ENCODE measurements at regions not wholly inside any gene's neighbourhood (a gene's known extent, or its start where the extent isn't known, plus 50 kb on each side); places are given as distances from the start of the nearest gene placed in this dataset.

- no peak for ATAC-seq
- CTCF ChIA-PET = no interaction called here
- no peaks in the 10 kb centered on the region for H3K9me3 Mint-ChIP-seq (ENCODE audit: insufficient read depth)
Measured at GRCh38 chr5:174337276-174338184, 292.0 kb downstream of the NSG2 start.

DNA sequence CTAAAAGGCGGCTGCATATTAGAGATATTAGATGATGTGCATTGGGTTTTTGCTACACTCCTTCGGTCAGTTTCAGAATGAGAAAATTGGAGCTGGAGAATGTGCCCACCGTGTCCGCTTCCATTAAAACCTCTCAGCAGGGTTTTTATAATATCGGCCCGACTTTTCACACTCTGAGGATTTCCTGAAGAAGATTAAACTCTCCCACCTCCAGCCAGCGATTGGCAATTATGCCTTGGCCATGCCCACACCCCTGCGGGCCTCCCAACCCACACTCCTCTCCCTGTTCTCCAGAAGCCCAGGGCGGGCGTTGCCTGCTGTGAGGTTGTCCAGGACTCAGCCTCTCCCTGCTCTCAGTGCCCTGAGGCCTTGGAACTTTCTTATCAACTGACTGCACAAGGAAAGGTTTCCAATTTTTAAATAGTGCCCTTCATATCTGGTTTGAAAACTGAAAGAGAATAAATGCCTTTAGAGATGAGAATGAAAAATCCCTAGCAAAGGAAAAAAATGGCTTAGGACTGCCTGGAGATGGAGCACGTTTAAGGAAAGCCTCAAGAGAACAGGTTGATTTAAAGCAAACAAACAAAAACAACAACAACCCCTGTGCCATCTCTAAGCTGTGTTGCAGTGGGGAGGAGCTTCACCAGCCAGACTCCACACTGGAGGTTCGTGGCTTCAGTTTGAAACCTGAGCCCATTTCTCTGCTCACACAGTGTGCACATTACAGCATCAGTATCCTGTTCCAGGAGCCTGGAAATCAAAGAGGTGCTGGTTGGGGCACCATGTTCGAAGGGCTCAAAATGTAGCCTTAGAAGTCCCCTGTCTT is 292.9 kb downstream of the NSG2 start:
- Mint-ChIP-seq H3K4me3 (no peak overlapping the region), H3K4me1 (ENCODE audit: low read depth) (no peaks in the 10 kb centered on the region), H3K27me3 (ENCODE audit: low read depth) (peaks cover 9% of the 10 kb centered on the region), H3K27ac (no peak overlapping the region), H3K9me3 (ENCODE audit: insufficient read depth) (no peaks in the 10 kb centered on the region), H3K36me3 (ENCODE audit: low read depth) (no peaks in the 10 kb centered on the region)
- POLR2A ChIA-PET = no interaction called here
- CTCF ChIA-PET = no interaction called here
- ATAC-seq (no peak), DNase-seq (no peak)

More at GRCh38 chr5:174337276-174338184, 292.0 kb downstream of the NSG2 start:
- no peak overlapping the region for H3K4me3 Mint-ChIP-seq
- DNase-seq = no peak
- POLR2A ChIA-PET = no interaction called here
- H3K27me3 Mint-ChIP-seq (ENCODE audit: low read depth) = peaks cover 9% of the 10 kb centered on the region
- no peak overlapping the region for H3K27ac Mint-ChIP-seq
- H3K4me1 Mint-ChIP-seq (ENCODE audit: low read depth) = no peaks in the 10 kb centered on the region
- no peaks in the 10 kb centered on the region for H3K36me3 Mint-ChIP-seq (ENCODE audit: low read depth)

DNA sequence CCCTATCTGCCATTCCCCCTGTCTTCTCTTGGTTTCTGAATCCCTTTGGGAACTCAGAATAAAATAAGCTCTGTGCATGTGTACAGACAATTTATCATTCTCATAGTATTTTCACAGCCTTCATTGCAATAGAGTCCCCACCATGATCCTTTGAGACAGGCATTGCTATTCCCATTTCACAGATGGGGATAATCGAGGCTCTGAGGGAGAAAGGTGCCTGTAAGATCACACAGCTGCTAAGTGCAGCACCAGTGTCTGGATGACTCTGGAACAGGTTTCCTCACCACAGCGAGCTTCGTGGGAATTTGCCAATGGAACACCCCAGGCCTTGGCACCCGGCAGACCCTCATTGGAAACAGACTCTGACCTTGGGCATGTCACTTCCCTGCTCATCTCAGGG is 293.6 kb downstream of the NSG2 start:
- peaks cover 9% of the 10 kb centered on the region for H3K27me3 Mint-ChIP-seq (ENCODE audit: low read depth)
- H3K27ac Mint-ChIP-seq = no peak overlapping the region
- no peak overlapping the region for H3K4me3 Mint-ChIP-seq
- H3K4me1 Mint-ChIP-seq (ENCODE audit: low read depth) = no peaks in the 10 kb centered on the region
- no peaks in the 10 kb centered on the region for H3K36me3 Mint-ChIP-seq (ENCODE audit: low read depth)
- no peaks in the 10 kb centered on the region for H3K9me3 Mint-ChIP-seq (ENCODE audit: insufficient read depth)
- ATAC-seq (no peak), DNase-seq (no peak)
- ChIA-PET POLR2A (no interaction called here), CTCF (no interaction called here)

DNA sequence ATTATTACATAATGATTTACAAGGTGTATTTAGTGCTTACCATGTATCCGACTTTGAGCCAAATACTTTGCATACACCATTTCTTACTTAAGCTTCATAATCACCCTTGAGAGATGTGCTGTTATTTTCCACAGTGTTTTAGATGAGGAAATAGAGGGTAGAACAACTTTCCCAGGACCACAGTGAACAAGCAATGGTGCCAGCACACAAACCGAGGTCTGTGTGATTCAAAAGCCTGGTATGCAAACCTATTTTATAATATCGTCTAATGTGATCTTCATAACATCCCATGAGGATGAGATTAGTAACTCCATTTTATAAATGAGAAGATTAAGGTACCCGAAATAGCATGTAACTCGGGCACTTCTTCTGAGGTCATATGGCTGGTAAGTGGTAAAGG is 294.7 kb downstream of the NSG2 start:
- H3K4me1 Mint-ChIP-seq (ENCODE audit: low read depth) = no peaks in the 10 kb centered on the region

GRCh38 chr5:174342696-174343095 is 297.2 kb downstream of the NSG2 start:
- H3K4me1 Mint-ChIP-seq (ENCODE audit: low read depth) = no peaks in the 10 kb centered on the region
- ChIA-PET POLR2A (no interaction called here), CTCF (no interaction called here)
- H3K9me3 Mint-ChIP-seq (ENCODE audit: insufficient read depth) = no peaks in the 10 kb centered on the region
- no peak for DNase-seq
- peaks cover 9% of the 10 kb centered on the region for H3K27me3 Mint-ChIP-seq (ENCODE audit: low read depth)
- H3K4me3 Mint-ChIP-seq = no peak overlapping the region
- no peak for ATAC-seq
- H3K36me3 Mint-ChIP-seq (ENCODE audit: low read depth) = no peaks in the 10 kb centered on the region
- H3K27ac Mint-ChIP-seq = no peak overlapping the region

More for the DNA sequence above, 294.7 kb downstream of the NSG2 start:
- Mint-ChIP-seq H3K9me3 (ENCODE audit: insufficient read depth) (no peaks in the 10 kb centered on the region), H3K27me3 (ENCODE audit: low read depth) (peaks cover 9% of the 10 kb centered on the region), H3K36me3 (ENCODE audit: low read depth) (no peaks in the 10 kb centered on the region), H3K27ac (no peak overlapping the region), H3K4me3 (no peak overlapping the region)
- ChIA-PET POLR2A (no interaction called here), CTCF (no interaction called here)
- DNase-seq = no peak
- ATAC-seq = no peak

GRCh38 chr5:174343826-174344225 is 298.3 kb downstream of the NSG2 start:
- Mint-ChIP-seq H3K9me3 (ENCODE audit: insufficient read depth) (no peaks in the 10 kb centered on the region), H3K4me3 (no peak overlapping the region), H3K27me3 (ENCODE audit: low read depth) (peaks cover 4% of the 10 kb centered on the region), H3K27ac (no peak overlapping the region), H3K4me1 (ENCODE audit: low read depth) (no peaks in the 10 kb centered on the region), H3K36me3 (ENCODE audit: low read depth) (no peaks in the 10 kb centered on the region)
- no peak for DNase-seq
- ChIA-PET CTCF (no interaction called here), POLR2A (no interaction called here)
- ATAC-seq = no peak

GRCh38 chr5:174344335-174344734 is 298.8 kb downstream of the NSG2 start:
- Mint-ChIP-seq H3K4me3 (no peak overlapping the region), H3K4me1 (ENCODE audit: low read depth) (no peaks in the 10 kb centered on the region), H3K9me3 (ENCODE audit: insufficient read depth) (no peaks in the 10 kb centered on the region), H3K27me3 (ENCODE audit: low read depth) (no peaks in the 10 kb centered on the region), H3K27ac (no peak overlapping the region), H3K36me3 (ENCODE audit: low read depth) (no peaks in the 10 kb centered on the region)
- ATAC-seq = no peak
- CTCF ChIA-PET = no interaction called here
- POLR2A ChIA-PET = no interaction called here
- DNase-seq = no peak

DNA sequence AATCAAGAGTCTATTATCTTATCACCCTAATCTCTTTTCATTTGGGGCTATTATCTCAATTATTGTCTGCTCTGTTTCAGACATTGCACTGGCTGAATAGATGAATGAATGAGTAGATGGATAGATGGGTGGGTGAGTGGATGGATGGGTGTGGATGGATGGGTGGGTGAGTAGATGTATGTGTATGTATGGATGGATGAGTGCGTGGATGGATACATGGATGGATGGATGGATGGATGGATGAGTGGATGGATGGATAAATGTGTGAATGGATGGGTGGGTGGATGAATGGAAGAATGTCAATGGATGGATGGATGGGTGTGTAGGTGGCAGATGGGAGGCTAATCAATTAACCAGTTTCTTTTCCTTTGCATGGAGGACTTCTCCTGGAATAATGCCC is 301.7 kb downstream of the NSG2 start:
- POLR2A ChIA-PET = no interaction called here
- no peaks in the 10 kb centered on the region for H3K27me3 Mint-ChIP-seq (ENCODE audit: low read depth)
- H3K4me3 Mint-ChIP-seq = no peak overlapping the region
- ATAC-seq = no peak
- CTCF ChIA-PET = no interaction called here
- H3K4me1 Mint-ChIP-seq (ENCODE audit: low read depth) = no peaks in the 10 kb centered on the region
- no peak overlapping the region for H3K27ac Mint-ChIP-seq
- no peaks in the 10 kb centered on the region for H3K36me3 Mint-ChIP-seq (ENCODE audit: low read depth)
- DNase-seq = no peak
- no peaks in the 10 kb centered on the region for H3K9me3 Mint-ChIP-seq (ENCODE audit: insufficient read depth)

DNA sequence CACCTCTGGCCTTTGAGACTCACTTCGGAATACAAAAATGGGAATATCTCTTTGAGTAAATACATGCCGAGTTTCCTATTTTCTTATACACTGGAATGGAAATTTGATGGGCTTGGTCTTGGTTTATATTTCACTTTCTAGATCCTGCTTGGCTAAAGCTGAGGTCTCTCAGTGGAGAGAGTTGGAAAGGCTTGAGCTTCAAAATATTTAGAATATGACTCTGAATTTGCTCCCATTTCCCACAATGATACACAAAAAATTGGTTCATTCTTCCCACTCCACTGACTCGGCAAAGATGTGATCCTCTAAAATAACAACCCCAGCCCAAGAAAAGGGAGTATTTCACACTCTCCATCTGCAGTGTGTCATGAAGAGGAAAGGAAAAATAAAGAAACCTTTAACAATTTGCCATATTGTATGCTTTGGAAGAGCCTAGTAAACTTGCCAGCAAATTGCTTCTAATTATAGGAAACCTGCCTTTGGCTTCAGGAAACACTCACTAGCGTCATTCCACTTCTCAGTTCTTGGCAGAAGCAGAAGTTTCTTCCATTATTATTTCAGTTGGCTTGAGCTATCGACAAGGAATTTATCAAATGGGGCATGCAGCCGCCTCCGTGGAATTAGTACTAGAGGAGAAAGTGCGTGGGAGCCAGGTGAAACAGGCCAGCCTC is 302.9 kb downstream of the NSG2 start:
- no peaks in the 10 kb centered on the region for H3K36me3 Mint-ChIP-seq (ENCODE audit: low read depth)
- CTCF ChIA-PET = no interaction called here
- POLR2A ChIA-PET = no interaction called here
- H3K27ac Mint-ChIP-seq = no peak overlapping the region
- no peaks in the 10 kb centered on the region for H3K9me3 Mint-ChIP-seq (ENCODE audit: insufficient read depth)
- no peaks in the 10 kb centered on the region for H3K4me1 Mint-ChIP-seq (ENCODE audit: low read depth)
- ATAC-seq (no peak), DNase-seq (no peak)
- no peak overlapping the region for H3K4me3 Mint-ChIP-seq
- H3K27me3 Mint-ChIP-seq (ENCODE audit: low read depth) = no peaks in the 10 kb centered on the region

DNA sequence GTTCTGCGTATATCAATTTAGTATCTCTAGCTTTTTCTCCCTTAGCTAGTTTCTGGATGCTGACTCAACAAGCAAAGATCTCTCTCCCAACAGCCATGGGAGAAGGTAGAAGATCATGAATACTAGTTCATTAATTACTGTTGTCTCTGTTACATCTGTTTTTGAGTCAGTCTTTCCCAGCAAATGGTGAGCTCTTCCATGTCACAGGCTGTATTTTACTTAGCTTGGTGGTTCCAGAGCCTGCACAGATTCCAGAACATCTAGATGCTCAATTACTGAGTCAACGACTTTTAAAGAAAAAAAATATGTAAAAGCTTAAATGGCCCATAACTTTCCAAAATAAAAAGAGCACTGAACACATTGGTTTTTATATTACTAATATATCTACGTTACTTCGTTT is 307.2 kb downstream of the NSG2 start:
- POLR2A ChIA-PET = no interaction called here
- ATAC-seq (no peak), DNase-seq (no peak)
- Mint-ChIP-seq H3K36me3 (ENCODE audit: low read depth) (no peaks in the 10 kb centered on the region), H3K9me3 (ENCODE audit: insufficient read depth) (no peaks in the 10 kb centered on the region), H3K27ac (no peak overlapping the region), H3K4me3 (no peak overlapping the region), H3K4me1 (ENCODE audit: low read depth) (no peaks in the 10 kb centered on the region), H3K27me3 (ENCODE audit: low read depth) (no peaks in the 10 kb centered on the region)
- CTCF ChIA-PET = interaction anchor here (1.1 kb wide), 1 partner anchor 41 kb away, joined by 3 read pairs; no protein-coding TSS in a partner anchor

- CTCF ChIA-PET = no interaction called here
- POLR2A ChIA-PET = no interaction called here
- Mint-ChIP-seq H3K4me3 (no peak overlapping the region), H3K4me1 (ENCODE audit: low read depth) (no peaks in the 10 kb centered on the region), H3K9me3 (ENCODE audit: insufficient read depth) (no peaks in the 10 kb centered on the region), H3K36me3 (ENCODE audit: low read depth) (no peaks in the 10 kb centered on the region), H3K27me3 (ENCODE audit: low read depth) (no peaks in the 10 kb centered on the region), H3K27ac (no peak overlapping the region)
- ATAC-seq (no peak), DNase-seq (no peak)
Measured at GRCh38 chr5:174354571-174354970, 309.1 kb downstream of the NSG2 start.

DNA sequence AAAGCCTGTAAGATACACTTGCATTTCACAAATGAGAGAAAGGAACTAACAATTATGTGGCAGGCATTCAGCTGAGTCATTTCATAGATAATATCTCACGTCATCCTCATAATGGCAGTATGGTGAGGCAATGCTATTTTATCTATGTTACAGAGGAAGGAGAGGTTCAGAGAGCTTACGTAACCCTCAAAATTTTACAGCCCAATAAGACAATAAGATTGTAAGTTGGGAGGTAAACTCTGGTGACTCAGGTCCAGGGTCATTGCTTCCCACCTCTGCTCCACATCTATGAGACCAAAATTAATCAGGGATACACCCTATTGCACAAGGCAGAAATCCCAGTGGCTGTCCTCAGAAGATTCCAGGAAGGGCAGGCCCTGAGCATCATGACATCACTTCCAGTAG is 309.7 kb downstream of the NSG2 start:
- no peak for ATAC-seq
- no peak overlapping the region for H3K27ac Mint-ChIP-seq
- no peak for DNase-seq
- H3K9me3 Mint-ChIP-seq (ENCODE audit: insufficient read depth) = no peaks in the 10 kb centered on the region
- POLR2A ChIA-PET = no interaction called here
- H3K36me3 Mint-ChIP-seq (ENCODE audit: low read depth) = no peaks in the 10 kb centered on the region
- CTCF ChIA-PET = no interaction called here
- H3K27me3 Mint-ChIP-seq (ENCODE audit: low read depth) = no peaks in the 10 kb centered on the region
- no peaks in the 10 kb centered on the region for H3K4me1 Mint-ChIP-seq (ENCODE audit: low read depth)
- H3K4me3 Mint-ChIP-seq = no peak overlapping the region

Data from activated CD8-positive, alpha-beta T cell treated with anti-CD3 and anti-CD28 coated beads, Interleukin-2, amount 10 ng/mL, durations not matched to agents 7 days and 5 days (primary cell).